ENCODE measurements at regions not wholly inside any gene's neighbourhood (a gene's known extent, or its start where the extent isn't known, plus 50 kb on each side); places are given as distances from the start of the nearest gene placed in this dataset.

DNA sequence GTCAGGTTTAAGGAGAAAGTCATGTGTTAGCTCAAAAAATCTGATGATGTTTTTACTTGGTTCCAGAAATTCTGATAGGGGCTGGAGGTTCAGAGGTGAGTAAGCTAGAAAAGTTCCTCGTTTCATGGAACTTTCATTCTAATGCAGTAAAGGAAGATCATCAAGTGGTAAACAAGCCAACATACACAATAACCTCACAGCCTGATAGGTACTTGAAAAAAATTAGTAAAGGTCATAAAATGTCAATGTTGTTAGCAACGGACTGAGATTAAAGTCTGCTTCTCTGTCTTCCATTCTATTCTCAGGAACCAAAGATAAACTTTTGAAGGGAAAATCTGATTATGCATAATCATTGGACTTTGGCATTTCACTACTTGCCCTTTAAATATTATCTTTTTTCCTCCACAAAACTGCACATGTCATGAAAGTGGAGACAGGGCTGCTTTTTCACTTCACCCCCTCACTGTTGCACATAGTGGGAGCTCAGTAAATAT, 165.4 kb upstream of the MAF start:
- no peaks in the 10 kb centered on the region for H3K9me1 ChIP-seq (replicated peaks; ENCODE audit: control insufficient read depth, extremely low read depth, insufficient read depth, low read length)
- no peaks in the 10 kb centered on the region for H3K79me2 ChIP-seq (ENCODE audit: control insufficient read depth, insufficient read depth, low read length)
- no peaks in the 10 kb centered on the region for H3K36me3 ChIP-seq (ENCODE audit: control insufficient read depth in 2 of 2, extremely low read depth in 1 of 2, insufficient read depth in 2 of 2, low read length in 2 of 2)
- H4K20me1 ChIP-seq (replicated peaks; ENCODE audit: control insufficient read depth, extremely low read depth, insufficient read depth, low read length), result no peaks in the 10 kb centered on the region
- DNase-seq (ENCODE audit: low read depth, low spot score) (no peak), FAIRE-seq (no peak)
- H2AFZ ChIP-seq (ENCODE audit: low read depth, low read length), result no peak overlapping the region
- H3K9ac ChIP-seq (replicated peaks; ENCODE audit: extremely low read depth, insufficient read depth, low read length), result no peak overlapping the region
- H3K27ac ChIP-seq (ENCODE audit: insufficient read depth, low read depth, low read length), result no peak overlapping the region
- POLR2A ChIA-PET, result no interaction called here
- H3K9me3 ChIP-seq (replicated peaks; ENCODE audit: control insufficient read depth, insufficient read depth, low read length), result no peaks in the 10 kb centered on the region
- no TSS peak for BruUV-seq (replicated peaks)
- dilution Hi-C loops (cut with MboI; ENCODE audit: extremely low pct_ligation_motif_present, low sequenced_read_pairs) (no loop called here), intact Hi-C loops (cut with micrococcal nuclease) (no loop called here)
- H3K27me3 ChIP-seq (ENCODE audit: control insufficient read depth in 2 of 2, insufficient read depth in 2 of 2, low read length in 2 of 2), result no peaks in the 10 kb centered on the region
- H3K4me2 ChIP-seq (ENCODE audit: insufficient read depth, low read length), result no peak overlapping the region
- TF ChIP-seq, protein P1, sequence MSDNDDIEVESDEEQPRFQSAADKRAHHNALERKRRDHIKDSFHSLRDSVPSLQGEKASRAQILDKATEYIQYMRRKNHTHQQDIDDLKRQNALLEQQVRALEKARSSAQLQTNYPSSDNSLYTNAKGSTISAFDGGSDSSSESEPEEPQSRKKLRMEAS (IDR thresholded peaks at IDR 0.05; ENCODE audit: insufficient read depth, insufficient read length), result no peak
- TF ChIP-seq MYC (IDR thresholded peaks at IDR 0.05; ENCODE audit: low read depth, low read length) (no peak), GATA2 (IDR thresholded peaks at IDR 0.05; ENCODE audit: insufficient read depth, insufficient read length, low read depth, low read length) (no peak), EZH2 (IDR thresholded peaks at IDR 0.05; ENCODE audit: borderline replicate concordance, low read depth, low read length, severe bottlenecking) (no peak), JUN (IDR thresholded peaks at IDR 0.05; ENCODE audit: borderline replicate concordance, insufficient read depth, insufficient read length, low read depth) (no peak), POLR2A (IDR thresholded peaks at IDR 0.05; ENCODE audit: low read depth, low read length) (no peak), FOS (IDR thresholded peaks at IDR 0.05; ENCODE audit: borderline replicate concordance, insufficient read depth, low read length) (no peak), POLR2AphosphoS5 (IDR thresholded peaks at IDR 0.05; ENCODE audit: insufficient read depth, low read depth, low read length) (no peak)
- TF ChIP-seq, protein P2, sequence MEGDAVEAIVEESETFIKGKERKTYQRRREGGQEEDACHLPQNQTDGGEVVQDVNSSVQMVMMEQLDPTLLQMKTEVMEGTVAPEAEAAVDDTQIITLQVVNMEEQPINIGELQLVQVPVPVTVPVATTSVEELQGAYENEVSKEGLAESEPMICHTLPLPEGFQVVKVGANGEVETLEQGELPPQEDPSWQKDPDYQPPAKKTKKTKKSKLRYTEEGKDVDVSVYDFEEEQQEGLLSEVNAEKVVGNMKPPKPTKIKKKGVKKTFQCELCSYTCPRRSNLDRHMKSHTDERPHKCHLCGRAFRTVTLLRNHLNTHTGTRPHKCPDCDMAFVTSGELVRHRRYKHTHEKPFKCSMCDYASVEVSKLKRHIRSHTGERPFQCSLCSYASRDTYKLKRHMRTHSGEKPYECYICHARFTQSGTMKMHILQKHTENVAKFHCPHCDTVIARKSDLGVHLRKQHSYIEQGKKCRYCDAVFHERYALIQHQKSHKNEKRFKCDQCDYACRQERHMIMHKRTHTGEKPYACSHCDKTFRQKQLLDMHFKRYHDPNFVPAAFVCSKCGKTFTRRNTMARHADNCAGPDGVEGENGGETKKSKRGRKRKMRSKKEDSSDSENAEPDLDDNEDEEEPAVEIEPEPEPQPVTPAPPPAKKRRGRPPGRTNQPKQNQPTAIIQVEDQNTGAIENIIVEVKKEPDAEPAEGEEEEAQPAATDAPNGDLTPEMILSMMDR (IDR thresholded peaks at IDR 0.05; ENCODE audit: extremely low read depth in 1 of 2, insufficient read depth in 1 of 2, low read depth in 1 of 2, low read length in 2 of 2), result no peak
- CTCF ChIA-PET, result no interaction called here
- no peaks in the 10 kb centered on the region for H3K4me1 ChIP-seq (ENCODE audit: control insufficient read depth, extremely low read depth, insufficient read depth, low read length)
- no peak overlapping the region for H3K4me3 ChIP-seq (replicated peaks in 1 of 3; ENCODE audit: insufficient read depth in 1 of 3, low read depth in 1 of 3, low read length in 3 of 3)

Measured in endothelial cell of umbilical vein (primary cell).